Activated CD4-positive, alpha-beta T cell treated with anti-CD3 and anti-CD28 coated beads, Interleukin-2, amount 50 U/mL, for 4 hours (primary cell): ENCODE measurements at regions not wholly inside any gene's neighbourhood (a gene's known extent, or its start where the extent isn't known, plus 50 kb on each side); places are given as distances from the start of the nearest gene placed in this dataset.
"Not testable (repeated sequence)": the region's sequence is repeated elsewhere in the genome, so short reads cannot be mapped to it uniquely, and the experiment has no call there.

ENCODE experiments used
- DNase-seq, 2 experiments: peaks; one replicate each; pipeline ENCODE4 v3.0.0-alpha.2; 2020

GRCh38 chr1:238624776-238625175 is 734.1 kb upstream of the ZP4 start:
- DNase-seq = no peak

DNA sequence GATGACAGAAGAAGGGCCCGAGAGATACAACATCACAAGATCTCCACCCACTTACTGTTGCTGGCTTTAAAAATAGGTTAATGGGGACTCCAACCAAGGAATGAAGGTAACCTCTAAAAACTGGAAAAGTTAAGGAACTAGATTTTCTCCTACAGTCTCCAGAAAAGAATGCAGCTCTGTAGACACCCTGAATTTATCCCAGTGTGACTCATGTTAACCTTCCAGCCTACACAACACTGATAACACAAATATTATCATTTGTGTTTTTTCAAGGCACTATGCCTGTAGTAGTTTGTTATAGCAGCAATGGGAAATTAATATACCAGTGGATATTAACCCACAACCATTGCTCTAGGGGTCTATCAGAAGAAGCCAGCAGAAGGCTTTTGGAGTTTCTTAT is 730.7 kb upstream of the ZP4 start:
- DNase-seq = no peak

- no peak for DNase-seq
Measured at GRCh38 chr1:238619652-238620051, 728.9 kb upstream of the ZP4 start.

GRCh38 chr1:238611406-238611805 is 720.7 kb upstream of the ZP4 start:
- DNase-seq = no peak

GRCh38 chr1:238608144-238608543 is 717.4 kb upstream of the ZP4 start:
- DNase-seq = no peak

DNA sequence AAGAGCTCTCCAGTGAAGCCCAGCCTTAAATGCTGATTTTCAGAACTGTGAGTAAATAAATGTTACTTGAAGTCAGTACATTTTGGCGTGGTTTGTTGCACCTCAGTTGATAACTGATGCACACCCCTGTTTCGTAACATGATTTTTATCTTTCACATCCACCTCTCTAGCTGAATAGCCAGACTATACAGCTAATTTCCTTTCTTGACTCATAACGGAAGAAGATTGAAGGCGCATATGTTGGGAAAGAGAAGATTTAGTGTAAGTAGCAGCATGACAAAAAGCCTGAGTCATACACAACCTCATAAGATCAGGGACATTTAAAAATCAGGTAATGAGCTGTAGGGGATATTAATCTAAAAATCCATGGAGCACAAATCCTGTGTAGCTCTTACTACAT is 716.2 kb upstream of the ZP4 start:
- DNase-seq = no peak

GRCh38 chr1:238606457-238606856 is 715.7 kb upstream of the ZP4 start:
- no peak for DNase-seq

GRCh38 chr1:238604357-238604756 is 713.6 kb upstream of the ZP4 start:
- no peak for DNase-seq

DNA sequence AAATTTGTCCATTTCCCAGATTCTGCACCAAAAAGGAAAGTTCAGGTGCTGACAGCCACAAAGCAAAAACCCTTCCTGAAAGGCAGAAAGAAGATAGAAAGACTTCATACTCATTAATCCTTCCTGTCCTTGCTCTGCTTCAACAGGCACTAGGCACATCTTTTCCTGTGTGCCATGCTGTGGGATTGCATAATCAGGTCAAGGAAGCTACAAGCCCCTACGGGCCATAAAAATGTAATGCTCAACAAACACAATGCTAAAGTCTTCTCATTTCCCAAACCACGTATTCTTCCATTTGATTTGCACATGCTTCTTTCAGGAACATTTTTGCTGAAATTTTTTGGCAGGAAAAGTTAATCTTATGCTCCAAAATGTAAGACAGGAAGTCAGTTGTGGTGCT is 710.9 kb upstream of the ZP4 start:
- DNase-seq = not testable (repeated sequence)

- no peak for DNase-seq
Measured at GRCh38 chr1:238596703-238597102, 706.0 kb upstream of the ZP4 start.

- no peak for DNase-seq
Measured at GRCh38 chr1:238592621-238593020, 701.9 kb upstream of the ZP4 start.

DNA sequence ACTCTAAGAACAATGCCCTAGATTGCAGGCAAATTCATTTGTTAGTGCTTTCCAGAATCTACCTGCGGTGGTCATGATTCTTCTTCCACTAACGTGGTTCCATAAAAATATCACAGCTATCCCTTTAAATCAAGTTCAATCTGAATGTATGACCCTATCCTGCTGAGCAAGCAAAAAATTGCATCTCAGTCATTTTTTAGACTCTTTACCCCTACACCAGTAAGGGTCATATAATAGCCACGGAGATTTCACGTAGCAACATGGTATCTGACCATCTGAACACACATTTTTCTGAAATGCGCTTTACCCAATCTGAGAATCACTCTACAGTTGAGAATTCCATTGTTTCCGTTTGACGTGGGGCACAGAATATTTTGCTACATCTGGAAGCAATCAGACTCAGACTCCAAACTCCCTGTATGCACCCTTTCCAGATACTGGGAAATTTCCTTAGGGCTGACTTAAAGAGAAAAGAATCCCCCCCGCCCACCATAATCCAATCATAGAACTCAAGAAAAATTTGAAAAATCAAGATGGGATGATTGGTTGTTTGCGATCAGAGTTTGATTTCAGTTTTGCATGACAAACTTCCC is 699.2 kb upstream of the ZP4 start:
- no peak for DNase-seq

DNA sequence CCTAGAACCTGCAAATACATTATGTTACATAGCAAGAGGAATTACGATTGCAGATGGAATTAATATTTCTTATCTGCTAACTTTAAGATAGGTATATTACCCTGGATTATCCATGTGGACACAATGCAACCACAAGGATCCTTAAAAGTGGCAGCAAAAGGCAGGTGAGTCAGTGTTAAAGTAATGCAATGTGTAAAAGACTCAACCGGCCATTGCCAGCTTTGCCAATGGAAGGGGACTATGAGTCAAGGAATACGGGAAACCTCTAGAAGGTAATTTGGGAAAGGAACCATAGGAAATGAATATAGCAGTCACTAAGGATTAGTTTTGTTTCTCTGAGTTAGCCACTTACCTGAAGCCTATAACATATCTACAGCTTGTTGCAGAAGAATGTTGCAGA is 692.1 kb upstream of the ZP4 start:
- no peak for DNase-seq

DNA sequence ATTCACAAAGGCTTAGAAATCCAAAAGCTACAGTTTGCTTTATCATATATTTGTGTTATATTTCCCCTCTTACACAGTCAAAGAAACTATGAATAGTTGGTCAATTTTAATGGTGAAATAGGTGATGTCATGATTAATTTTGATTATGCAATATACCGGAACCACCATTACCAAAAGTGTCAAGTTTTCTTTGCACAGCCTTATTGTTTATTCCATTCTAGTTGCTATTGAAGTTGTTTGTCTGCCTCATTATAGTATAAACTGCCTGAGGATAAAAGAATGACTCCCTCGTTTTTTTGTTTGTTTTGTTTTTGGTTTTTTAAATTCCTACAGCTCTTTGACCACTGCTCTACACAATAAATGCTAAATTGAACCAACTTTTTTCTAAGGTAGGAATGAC is 690.6 kb upstream of the ZP4 start:
- no peak for DNase-seq

DNA sequence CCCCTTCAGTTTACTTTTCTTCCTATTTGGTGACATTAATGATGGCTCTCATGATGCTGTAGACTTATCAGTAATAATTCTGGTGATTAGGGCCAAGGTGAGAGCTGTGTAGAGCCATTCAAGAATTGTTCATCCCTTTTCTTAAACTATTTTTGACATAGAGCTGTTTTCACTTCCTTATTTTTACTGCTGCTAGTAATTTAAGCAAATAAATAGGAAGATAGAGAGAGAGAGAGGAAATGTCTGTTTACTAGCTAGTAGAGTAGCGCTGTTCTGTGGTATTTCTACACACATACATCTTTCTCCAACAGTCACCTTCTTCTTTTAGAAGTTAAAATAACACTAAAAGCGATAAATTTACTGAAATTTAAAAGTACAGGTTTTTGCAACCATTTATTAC is 678.0 kb upstream of the ZP4 start:
- no peak for DNase-seq

DNA sequence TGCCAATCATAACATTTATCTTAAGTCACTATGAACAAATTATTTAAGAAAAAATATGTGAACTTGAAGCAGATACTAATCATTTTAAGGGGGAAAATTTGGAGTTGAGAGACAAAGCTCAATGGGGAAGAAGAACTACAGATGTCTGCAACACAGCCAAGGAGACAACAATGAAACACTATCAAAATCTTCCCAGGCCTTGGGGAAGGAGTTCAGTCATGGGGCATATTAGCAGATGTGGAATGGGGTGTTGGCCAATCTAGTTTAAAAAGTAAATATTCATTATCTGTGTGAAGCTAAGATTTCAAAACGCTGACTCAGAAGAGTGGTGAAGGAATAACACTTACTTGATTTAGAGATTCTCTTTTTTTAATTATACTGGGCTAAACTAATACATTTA is 671.6 kb upstream of the ZP4 start:
- DNase-seq = no peak

DNA sequence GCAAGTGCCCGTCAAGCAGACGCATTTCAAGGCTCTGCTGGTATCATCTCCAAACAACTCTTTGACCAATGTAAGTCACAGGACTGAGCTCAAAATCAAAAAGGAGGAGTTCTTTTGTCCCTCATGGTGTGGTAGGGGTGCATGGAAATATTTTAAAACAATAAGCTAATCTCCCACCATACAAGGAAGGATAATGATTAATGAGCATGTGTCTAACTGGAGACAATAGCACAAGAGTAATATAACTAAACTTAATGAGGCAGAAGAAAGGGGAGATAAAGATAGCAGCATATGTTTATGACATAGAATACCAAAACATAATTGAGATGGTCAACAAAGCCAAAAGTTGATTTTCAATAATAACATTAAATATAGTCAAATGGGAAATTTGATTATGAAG is 668.0 kb upstream of the ZP4 start:
- DNase-seq = no peak

- no peak for DNase-seq
Measured at GRCh38 chr1:238558156-238558555, 667.4 kb upstream of the ZP4 start.

DNA sequence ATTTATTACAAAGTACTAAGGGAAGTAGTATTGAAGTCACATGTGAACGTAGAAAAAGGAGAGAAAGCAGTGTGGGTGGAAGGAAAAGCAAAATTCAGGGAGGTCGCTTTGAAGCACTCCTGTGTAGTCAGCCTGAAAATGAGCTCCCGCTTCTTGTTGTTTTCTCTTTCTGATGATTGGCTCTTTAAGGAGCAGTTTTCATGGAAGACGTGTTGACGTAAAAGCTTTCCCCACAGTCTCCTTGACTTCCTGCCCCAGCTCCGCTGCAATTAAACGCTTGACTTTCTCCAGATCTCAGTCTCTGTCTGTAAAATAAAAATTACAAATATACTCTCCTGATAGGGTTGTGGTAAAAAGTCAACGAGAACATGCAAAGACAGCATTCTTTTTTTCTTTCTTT is 661.5 kb upstream of the ZP4 start:
- DNase-seq = no peak

DNA sequence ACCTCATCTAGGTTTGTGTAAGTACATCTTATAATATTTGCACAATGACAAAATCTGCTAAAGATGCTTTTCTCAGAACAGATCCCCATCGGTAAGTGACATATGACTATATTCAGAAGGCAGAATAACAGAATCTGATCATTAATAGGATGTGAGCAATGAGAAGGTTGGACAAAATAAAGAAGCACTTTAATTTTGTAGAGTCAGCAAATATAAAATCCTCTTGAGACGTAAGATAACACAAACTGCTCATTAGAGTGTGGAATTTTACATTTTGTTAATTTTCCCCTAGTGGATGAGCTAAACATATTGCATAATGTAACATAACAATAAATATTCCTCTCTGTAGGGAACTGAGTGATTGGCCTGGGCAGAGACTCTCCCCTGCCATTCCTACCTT is 658.4 kb upstream of the ZP4 start:
- no peak for DNase-seq

DNA sequence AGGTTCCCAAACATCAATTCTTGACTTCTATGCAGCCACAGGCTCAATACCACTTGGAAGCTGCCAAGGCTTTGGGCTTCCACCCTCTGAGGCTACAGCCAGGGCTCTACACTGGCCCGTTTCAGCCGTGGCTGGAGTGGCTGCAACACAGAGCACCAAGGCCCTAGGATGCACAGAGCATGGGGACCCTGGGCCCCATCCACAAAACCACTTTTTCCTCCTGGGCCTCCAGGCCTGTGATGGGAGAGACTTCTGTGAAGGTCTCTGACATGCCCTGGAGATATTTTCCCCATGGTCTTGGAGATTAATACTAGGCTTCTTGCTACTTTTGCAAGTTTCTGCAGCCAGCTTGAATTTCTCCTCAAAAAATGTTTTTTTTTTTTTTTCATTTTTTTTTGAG is 655.4 kb upstream of the ZP4 start:
- DNase-seq = no peak

DNA sequence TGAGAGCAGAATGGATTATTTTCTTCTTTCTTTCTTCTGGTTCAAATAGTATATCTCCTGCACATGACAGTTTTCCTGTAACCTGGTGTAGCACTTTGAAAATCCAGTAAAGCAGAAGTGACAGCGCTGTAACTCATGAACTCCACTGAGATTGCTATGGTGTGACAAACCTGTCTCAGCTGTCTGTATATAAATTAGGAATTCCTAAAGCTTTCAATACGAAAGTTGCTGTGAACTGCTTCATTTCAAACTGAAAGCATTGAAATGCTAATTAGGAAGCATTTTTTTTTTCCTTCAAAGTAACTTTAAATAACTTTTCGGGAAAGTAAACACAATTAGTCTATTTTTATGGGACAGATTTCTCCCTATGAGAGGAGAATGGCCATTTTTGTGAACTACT is 646.9 kb upstream of the ZP4 start:
- no peak for DNase-seq

GRCh38 chr1:238530209-238530851 is 639.6 kb upstream of the ZP4 start:
- no peak for DNase-seq

- no peak for DNase-seq
Measured at GRCh38 chr1:238517711-238518110, 627.0 kb upstream of the ZP4 start.

GRCh38 chr1:238501290-238501689 is 610.6 kb upstream of the ZP4 start:
- DNase-seq = no peak
